Transverse colon (tissue), 3 donors: ENCODE measurements at regions not wholly inside any gene's neighbourhood (a gene's known extent, or its start where the extent isn't known, plus 50 kb on each side); places are given as distances from the start of the nearest gene placed in this dataset.

ENCODE experiments used
- POLR2A ChIP-seq: fragments of 450-650 bp; IDR thresholded peaks from one replicate; pipeline ENCODE4 v1.6.1; 2016; ENCODE audit warnings: antibody characterized with exemption, mild to moderate bottlenecking, moderate library complexity
- TF ChIP-seq, protein P1 (sequence below), 5 experiments: fragments of 200-600 bp in 3 of 5; fragments of 450-650 bp in 2 of 5; sonication (generic) in 3 of 5; IDR thresholded peaks; 1 replicate in 2 of 5; 2 replicates in 3 of 5; pipeline ENCODE4 v1.5.1; 2016 to 2017; ENCODE audit warnings: antibody characterized with exemption in 5 of 5, inconsistent platforms in 3 of 5, mild to moderate bottlenecking in 2 of 5, moderate library complexity in 1 of 5

DNA sequence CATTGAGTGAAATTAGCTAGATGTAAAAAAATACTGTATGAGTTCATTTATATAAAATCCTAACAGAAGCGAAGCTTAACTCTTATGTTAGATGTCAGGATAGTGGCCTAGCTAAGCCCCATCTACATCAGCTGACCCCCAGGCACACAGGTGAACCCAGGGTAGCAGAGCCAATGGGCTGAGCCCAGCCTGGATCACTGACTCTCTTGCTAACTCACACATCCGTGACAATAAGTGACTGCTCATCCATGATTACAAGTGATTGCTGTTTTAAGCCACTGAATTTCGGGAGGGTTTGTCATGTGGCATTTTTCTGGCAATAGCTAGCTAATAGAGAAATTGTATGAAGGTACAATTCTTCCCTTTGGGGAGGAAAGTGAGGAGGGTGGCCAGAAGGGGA lies 55.2 kb upstream of the COG2 start:
- TF ChIP-seq, protein P1, sequence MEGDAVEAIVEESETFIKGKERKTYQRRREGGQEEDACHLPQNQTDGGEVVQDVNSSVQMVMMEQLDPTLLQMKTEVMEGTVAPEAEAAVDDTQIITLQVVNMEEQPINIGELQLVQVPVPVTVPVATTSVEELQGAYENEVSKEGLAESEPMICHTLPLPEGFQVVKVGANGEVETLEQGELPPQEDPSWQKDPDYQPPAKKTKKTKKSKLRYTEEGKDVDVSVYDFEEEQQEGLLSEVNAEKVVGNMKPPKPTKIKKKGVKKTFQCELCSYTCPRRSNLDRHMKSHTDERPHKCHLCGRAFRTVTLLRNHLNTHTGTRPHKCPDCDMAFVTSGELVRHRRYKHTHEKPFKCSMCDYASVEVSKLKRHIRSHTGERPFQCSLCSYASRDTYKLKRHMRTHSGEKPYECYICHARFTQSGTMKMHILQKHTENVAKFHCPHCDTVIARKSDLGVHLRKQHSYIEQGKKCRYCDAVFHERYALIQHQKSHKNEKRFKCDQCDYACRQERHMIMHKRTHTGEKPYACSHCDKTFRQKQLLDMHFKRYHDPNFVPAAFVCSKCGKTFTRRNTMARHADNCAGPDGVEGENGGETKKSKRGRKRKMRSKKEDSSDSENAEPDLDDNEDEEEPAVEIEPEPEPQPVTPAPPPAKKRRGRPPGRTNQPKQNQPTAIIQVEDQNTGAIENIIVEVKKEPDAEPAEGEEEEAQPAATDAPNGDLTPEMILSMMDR (IDR thresholded peaks at IDR 0.05) = no peak
- TF ChIP-seq POLR2A = no peak
